ENCODE measurements at regions not wholly inside any gene's neighbourhood (a gene's known extent, or its start where the extent isn't known, plus 50 kb on each side); places are given as distances from the start of the nearest gene placed in this dataset.

DNA sequence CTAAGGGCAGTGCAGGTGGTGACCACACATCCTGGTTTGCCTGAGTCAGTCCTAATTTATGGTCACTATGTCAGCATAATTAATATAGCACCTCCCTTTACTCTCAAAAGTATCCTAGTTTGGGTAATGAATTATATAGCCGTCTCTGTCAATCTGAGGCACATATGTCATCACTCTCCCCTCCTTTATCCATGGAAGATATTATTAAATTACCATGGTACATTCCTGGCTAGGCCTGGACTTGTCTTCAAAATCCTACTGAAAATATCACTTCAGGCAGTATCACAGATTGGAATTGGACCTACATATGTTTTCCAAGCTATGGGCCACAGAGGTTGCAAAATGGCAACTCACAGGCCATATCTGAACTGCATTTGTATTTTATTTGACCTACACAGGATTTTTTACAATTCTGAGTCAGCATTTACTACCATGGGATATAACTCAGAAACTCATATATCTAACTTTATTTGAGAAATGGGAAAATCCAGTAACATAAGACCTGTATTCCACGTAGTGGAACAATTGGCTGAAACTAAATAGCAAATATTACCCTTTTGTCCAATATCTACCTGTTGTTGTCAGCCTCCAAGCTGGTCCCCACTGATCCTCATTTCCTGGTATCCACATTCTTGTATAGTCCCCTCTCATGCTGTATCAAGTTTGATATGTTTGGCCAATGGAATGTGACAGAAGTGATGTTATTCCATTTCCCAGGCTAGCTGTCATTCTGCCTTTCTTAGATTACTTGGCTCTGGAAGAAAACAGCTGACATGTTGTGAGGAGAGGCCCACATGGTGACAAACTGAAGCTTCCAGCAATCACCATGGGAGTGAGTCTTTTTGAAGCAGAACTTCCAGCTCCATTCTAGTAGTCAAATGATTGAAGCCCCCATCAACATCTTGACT, 102.5 kb upstream of the MDM1 start:
- no peaks in the 10 kb centered on the region for H3K27me3 ChIP-seq
- no peaks in the 10 kb centered on the region for H3K36me3 ChIP-seq (replicated peaks in 1 of 2; ENCODE audit: insufficient read depth in 1 of 2, low read depth in 2 of 2)
- no peak overlapping the region for H3K27ac ChIP-seq
- H3K4me1 ChIP-seq, result no peaks in the 10 kb centered on the region
- ATAC-seq (no peak), DNase-seq (no peak)
- WGBS, 2 donors, result 90 to 91% methylated on average over 2 of the region's 2 CpGs
- no peaks in the 10 kb centered on the region for H3K9me3 ChIP-seq
- no peak overlapping the region for H3K4me3 ChIP-seq
- TF ChIP-seq POLR2A (IDR thresholded peaks at IDR 0.05), result no peak
- TF ChIP-seq CTCF (IDR thresholded peaks at IDR 0.05), result no peak
- intact Hi-C loops (cut with DNase I), result no loop called here

DNA sequence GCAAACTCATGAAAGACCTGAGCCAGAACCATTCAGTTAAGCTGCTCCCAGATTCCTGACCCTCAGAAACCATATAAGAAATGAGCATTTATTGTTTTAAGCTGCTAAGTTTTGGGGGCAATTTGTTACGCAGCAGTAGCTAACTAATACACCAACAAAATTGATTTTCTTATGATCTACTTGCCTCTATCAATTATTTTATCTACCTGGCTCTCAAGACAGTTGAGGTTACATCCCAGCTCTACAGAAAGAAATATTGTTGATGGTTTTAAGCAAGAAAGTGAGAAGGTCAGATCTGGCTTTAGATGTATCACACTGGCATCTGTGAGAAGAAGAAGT, 103.1 kb upstream of the MDM1 start:
- Histone ChIP-seq H3K36me3 (replicated peaks in 1 of 2; ENCODE audit: insufficient read depth in 1 of 2, low read depth in 2 of 2) (no peaks in the 10 kb centered on the region), H3K9me3 (no peaks in the 10 kb centered on the region), H3K27ac (no peak overlapping the region), H3K4me3 (no peak overlapping the region), H3K27me3 (no peaks in the 10 kb centered on the region), H3K4me1 (no peaks in the 10 kb centered on the region)
- WGBS, 2 donors, result 84 to 90% methylated on average over 1 of the region's 1 CpG
- no peak for DNase-seq
- TF ChIP-seq POLR2A (IDR thresholded peaks at IDR 0.05), result no peak
- TF ChIP-seq CTCF (IDR thresholded peaks at IDR 0.05), result no peak
- ATAC-seq, result no peak
- intact Hi-C loops (cut with DNase I), result no loop called here

DNA sequence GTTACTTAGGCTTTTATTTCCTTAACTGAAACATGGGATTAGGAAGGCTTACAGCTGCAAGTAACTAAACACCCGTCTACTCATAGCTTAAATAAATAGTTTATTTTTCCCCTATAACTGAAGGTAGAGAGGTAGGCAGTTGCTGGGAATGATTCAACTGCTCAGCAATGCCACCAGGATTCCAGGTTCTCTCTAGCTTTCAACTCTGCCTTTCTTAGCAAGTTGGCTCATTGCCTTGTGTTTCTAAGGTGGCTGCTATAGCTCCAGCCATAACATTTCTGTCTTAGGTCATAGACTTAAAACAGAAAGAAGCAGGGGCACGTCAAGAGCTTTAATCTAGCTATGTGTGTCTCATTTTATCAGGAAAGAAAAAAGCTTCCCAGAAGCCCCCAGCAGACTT, 103.7 kb upstream of the MDM1 start:
- 52 to 53% methylated on average over 2 of the region's 2 CpGs for whole genome bisulfite sequencing, 2 donors
- no peak for ATAC-seq

GRCh38 chr12:68438601-68439000, 106.4 kb upstream of the MDM1 start:
- DNase-seq (no peak), ATAC-seq (no peak)
- no peaks in the 10 kb centered on the region for H3K4me1 ChIP-seq
- H3K27me3 ChIP-seq, result no peaks in the 10 kb centered on the region
- TF ChIP-seq CTCF (IDR thresholded peaks at IDR 0.05) (no peak), POLR2A (IDR thresholded peaks at IDR 0.05) (no peak)
- WGBS, 2 donors, result 71 to 74% methylated on average over 3 of the region's 3 CpGs
- intact Hi-C loops (cut with DNase I), result no loop called here
- H3K4me3 ChIP-seq, result no peak overlapping the region
- no peaks in the 10 kb centered on the region for H3K36me3 ChIP-seq (replicated peaks in 1 of 2; ENCODE audit: insufficient read depth in 1 of 2, low read depth in 2 of 2)
- no peak overlapping the region for H3K27ac ChIP-seq
- H3K9me3 ChIP-seq, result peaks cover 0 to 5% (median 0%) of the 10 kb centered on the region in 3 donors

More for the DNA sequence above, 103.7 kb upstream of the MDM1 start:
- intact Hi-C loops (cut with DNase I), result no loop called here
- no peaks in the 10 kb centered on the region for H3K4me1 ChIP-seq
- TF ChIP-seq CTCF (IDR thresholded peaks at IDR 0.05) (no peak), POLR2A (IDR thresholded peaks at IDR 0.05) (no peak)
- H3K9me3 ChIP-seq, result no peaks in the 10 kb centered on the region
- H3K36me3 ChIP-seq (replicated peaks in 1 of 2; ENCODE audit: insufficient read depth in 1 of 2, low read depth in 2 of 2), result no peaks in the 10 kb centered on the region
- DNase-seq, result no peak
- no peak overlapping the region for H3K4me3 ChIP-seq
- no peaks in the 10 kb centered on the region for H3K27me3 ChIP-seq
- H3K27ac ChIP-seq, result no peak overlapping the region

Data from body of pancreas (tissue), 4 donors.